Right cardiac atrium (tissue), 5 donors: ENCODE measurements at regions not wholly inside any gene's neighbourhood (a gene's known extent, or its start where the extent isn't known, plus 50 kb on each side); places are given as distances from the start of the nearest gene placed in this dataset.
"Not testable (repeated sequence)": the region's sequence is repeated elsewhere in the genome, so short reads cannot be mapped to it uniquely, and the experiment has no call there.

Source experiments
- ATAC-seq, 2 donors: fragments of 200-7000 bp; cut with Tn5 transposase; one replicate each; pipeline versions ENCODE4 v1.8.0 to v1.9.1; 2020; ENCODE audit warnings: moderate library complexity in 2 of 2, mild to moderate bottlenecking in 1 of 2
- DNase-seq, 3 donors: peaks; one replicate each; pipeline ENCODE4 v3.0.0-alpha.2; 2020
- H3K27ac ChIP-seq: one replicate; pipeline ENCODE4 v1.5.1; 2013; ENCODE audit warnings: mild to moderate bottlenecking, low read length, control low read depth, moderate library complexity
- H3K27me3 ChIP-seq: one replicate; pipeline ENCODE4 v1.6.1; 2013; ENCODE audit not compliant: control insufficient read depth, insufficient read depth
- H3K4me1 ChIP-seq: one replicate; pipeline ENCODE4 v1.6.1; 2013; ENCODE audit warnings: low read length; ENCODE audit not compliant: control insufficient read depth, insufficient read depth
- H3K4me3 ChIP-seq: one replicate; pipeline ENCODE4 v1.5.1; 2013; ENCODE audit warnings: low read length, control low read depth
- H3K9me3 ChIP-seq: one replicate; pipeline ENCODE4 v1.6.1; 2013; ENCODE audit warnings: low read length; ENCODE audit not compliant: control insufficient read depth
- WGBS: extraction: QIAGEN DNeasy Blood & Tissue Kit; methylation state at CpG from one replicate; pipeline ENCODE4 v1.1.7; 2013; 5-methylcytosine and 5-hydroxymethylcytosine counted together
- intact Hi-C, 4 donors: fragments of 100-400 bp; cut with DNase I; formaldehyde crosslinking; loops; one replicate each; pipeline versions ENCODE4 v1.11.0 to v1.14.0; 2022 to 2023
- donor health status: healthy with polysubstance abuse.
- donor health status: DM: no; HTN: yes; CAD: no.
- donor health status: DM: no; HTN: no; CAD: no.
- donor health status: DM: no; HTN: yes; CAD: no; lungs with severe emphysema.
- donor health status: DM: yes; HTN: yes; CAD: no.

DNA sequence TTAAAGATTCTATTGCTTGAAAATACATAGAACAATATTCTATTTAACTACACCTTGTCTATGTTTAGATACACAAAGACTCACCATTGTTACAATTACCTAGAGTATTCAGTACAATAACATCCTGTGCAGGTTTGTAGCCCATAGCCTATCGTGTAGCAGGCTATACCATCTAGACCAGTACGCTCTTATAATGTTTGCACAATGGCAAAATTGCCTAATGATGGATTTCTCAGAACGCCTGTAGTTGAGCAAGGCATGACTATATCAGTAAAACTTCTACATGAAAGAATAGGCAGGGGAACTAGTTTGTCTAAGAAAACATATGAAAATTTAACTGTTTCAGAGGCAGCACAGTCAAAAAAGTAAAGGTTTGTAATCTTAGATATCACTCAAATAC, 375.9 kb downstream of the DAD1 start:
- 60% methylated on average over 3 of the region's 3 CpGs for WGBS
- no peaks in the 10 kb centered on the region for H3K27me3 ChIP-seq
- H3K4me3 ChIP-seq = no peak overlapping the region
- no peaks in the 10 kb centered on the region for H3K4me1 ChIP-seq
- ATAC-seq (no peak), DNase-seq (no peak)
- H3K9me3 ChIP-seq = no peaks in the 10 kb centered on the region
- intact Hi-C loops = no loop called here
- H3K27ac ChIP-seq = no peak overlapping the region

DNA sequence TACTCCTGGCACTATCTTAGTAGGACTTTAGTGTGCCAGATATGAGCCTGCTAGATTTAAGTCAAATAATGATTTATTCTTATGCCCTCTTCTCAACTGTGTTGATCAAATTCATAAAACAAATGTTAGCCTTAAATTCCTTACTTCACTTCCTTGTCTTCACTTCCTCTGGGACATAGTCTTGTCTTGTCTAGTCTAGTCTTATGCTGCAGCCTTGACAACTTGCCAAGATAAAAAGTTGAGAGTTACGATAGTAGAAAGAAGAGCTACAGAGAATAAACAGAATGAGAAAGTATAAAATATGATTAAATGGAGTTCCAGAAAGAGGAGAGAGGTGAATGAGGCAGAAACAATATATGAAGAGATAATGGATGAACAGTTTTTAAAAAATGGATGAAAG, 378.1 kb downstream of the DAD1 start:
- Histone ChIP-seq H3K27me3 (no peaks in the 10 kb centered on the region), H3K9me3 (no peaks in the 10 kb centered on the region), H3K27ac (no peak overlapping the region), H3K4me3 (no peak overlapping the region), H3K4me1 (no peaks in the 10 kb centered on the region)
- DNase-seq = no peak
- no peak for ATAC-seq
- WGBS = 38% methylated on average over 1 of the region's 1 CpG
- intact Hi-C loops = no loop called here

DNA sequence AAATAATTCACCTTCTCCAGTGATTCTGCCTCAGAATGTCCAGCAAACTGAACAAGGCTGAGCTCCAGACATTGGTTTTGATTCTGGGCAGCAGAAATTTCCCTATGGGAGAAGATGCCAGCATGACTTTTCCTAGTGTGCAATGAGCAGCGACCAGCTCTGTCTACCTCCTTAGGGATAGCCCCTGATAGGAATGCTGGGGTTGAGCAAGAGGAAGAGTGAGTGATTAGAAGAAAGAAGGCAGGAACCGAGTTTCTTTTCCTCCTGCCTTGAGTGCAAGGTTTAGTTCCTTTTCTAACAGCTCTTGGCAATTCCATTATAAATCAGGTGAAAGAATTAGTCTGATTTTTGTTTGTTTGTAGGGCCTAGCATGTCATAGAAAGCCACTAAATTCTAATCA, 379.0 kb downstream of the DAD1 start:
- WGBS = 24% methylated on average over 2 of the region's 2 CpGs
- Histone ChIP-seq H3K4me3 (no peak overlapping the region), H3K4me1 (no peaks in the 10 kb centered on the region), H3K9me3 (no peaks in the 10 kb centered on the region), H3K27me3 (no peaks in the 10 kb centered on the region), H3K27ac (no peak overlapping the region)
- intact Hi-C loops = no loop called here
- DNase-seq (no peak), ATAC-seq (no peak)

DNA sequence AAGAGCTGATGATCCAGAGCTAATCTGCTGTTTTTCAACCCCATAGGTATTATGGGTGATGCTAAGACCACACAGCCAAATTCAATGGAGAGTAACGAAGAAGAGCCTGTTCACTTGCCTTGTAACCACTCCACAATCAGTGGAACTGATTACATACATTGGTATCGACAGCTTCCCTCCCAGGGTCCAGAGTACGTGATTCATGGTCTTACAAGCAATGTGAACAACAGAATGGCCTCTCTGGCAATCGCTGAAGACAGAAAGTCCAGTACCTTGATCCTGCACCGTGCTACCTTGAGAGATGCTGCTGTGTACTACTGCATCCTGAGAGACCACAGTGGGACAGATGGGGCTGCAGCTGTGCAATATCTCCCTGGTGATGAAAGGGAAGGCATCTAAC, 386.0 kb downstream of the DAD1 start:
- intact Hi-C loops = no loop called here
- Histone ChIP-seq H3K4me1 (no peaks in the 10 kb centered on the region), H3K4me3 (no peak overlapping the region), H3K9me3 (no peaks in the 10 kb centered on the region), H3K27ac (no peak overlapping the region), H3K27me3 (no peaks in the 10 kb centered on the region)
- ATAC-seq (no peak), DNase-seq (no peak)
- 71% methylated on average over 5 of the region's 5 CpGs for WGBS

DNA sequence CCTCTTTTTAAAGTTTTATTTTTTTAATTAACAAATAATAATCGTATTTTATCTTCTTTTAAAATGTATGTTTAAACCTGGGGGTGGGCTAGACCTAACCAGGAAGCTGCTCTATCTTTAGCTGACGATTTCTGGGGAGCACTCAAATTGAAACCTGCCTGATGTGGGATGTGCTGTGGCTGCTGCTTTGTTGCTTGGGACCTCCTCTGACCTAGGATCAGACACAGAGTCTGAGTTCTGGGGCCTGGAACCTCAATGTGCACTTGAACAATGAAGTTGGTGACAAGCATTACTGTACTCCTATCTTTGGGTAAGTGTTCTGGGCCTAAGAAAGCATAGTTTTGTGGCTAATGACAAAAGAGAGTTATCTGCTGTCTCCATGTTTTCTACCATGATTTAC, 386.7 kb downstream of the DAD1 start:
- intact Hi-C loops = no loop called here
- WGBS = 53% methylated on average over 2 of the region's 2 CpGs
- Histone ChIP-seq H3K4me3 (no peak overlapping the region), H3K9me3 (no peaks in the 10 kb centered on the region), H3K27ac (no peak overlapping the region), H3K4me1 (no peaks in the 10 kb centered on the region), H3K27me3 (no peaks in the 10 kb centered on the region)
- ATAC-seq (no peak), DNase-seq (no peak)

DNA sequence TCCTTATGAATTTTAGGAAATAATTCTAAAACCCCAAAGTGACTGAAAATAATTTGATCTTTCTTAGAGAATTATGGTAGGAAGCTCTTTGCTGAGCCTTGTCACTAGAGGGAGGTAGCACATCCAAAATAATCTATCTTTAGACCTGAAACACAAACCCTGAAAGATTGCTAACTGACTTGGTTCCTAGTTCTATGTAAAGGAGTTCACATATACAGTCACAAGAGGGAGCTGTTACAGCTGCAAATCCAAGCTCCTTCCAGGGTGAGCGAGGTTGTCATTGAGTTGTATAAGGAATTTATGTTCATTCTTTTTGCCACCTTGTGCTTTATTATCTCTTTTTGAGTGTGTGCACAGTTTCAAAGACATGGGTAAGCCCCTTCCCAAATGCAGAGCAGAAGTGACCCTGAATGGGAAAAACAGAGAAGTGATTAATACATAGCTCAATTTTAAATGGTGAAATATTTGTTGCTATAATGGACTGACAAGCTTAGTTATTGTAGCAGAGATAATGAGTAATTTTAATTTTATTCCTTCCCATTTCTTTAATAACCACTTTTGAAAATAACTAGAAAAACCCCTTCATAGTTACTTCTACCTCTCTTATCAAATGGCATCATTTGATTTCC, 387.9 kb downstream of the DAD1 start:
- 12% methylated on average over 1 of the region's 1 CpG for WGBS
- Histone ChIP-seq H3K27me3 (no peaks in the 10 kb centered on the region), H3K9me3 (no peaks in the 10 kb centered on the region), H3K27ac (no peak overlapping the region), H3K4me1 (no peaks in the 10 kb centered on the region), H3K4me3 (no peak overlapping the region)
- ATAC-seq (peak in 1 of 2 donors; percentile 45), DNase-seq (no peak)
- intact Hi-C loops = no loop called here

DNA sequence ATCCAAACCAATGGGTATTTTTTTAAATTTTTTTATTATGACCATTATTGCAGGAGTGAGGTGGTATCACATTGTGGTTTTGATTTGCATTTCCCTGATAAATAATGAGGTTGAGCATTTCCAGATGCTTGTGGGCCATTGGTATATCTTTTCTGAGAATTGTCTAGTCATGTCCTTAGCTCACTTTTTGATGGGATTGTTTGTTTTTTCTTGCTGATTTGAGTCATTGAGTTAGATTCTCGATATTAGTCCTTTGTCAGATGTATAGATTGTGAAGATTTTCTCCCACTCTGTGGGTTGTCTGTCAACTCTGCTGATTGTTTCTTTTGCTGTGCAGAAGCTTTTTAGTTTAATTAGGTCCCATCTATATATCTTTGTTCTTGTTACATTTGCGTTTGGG, 388.9 kb downstream of the DAD1 start:
- DNase-seq, intact Hi-C loops, H3K9me3 ChIP-seq, H3K27me3 ChIP-seq, H3K27ac ChIP-seq, ATAC-seq, H3K4me3 ChIP-seq, H3K4me1 ChIP-seq: not testable (repeated sequence)
- 84% methylated on average over 2 of the region's 2 CpGs for WGBS

DNA sequence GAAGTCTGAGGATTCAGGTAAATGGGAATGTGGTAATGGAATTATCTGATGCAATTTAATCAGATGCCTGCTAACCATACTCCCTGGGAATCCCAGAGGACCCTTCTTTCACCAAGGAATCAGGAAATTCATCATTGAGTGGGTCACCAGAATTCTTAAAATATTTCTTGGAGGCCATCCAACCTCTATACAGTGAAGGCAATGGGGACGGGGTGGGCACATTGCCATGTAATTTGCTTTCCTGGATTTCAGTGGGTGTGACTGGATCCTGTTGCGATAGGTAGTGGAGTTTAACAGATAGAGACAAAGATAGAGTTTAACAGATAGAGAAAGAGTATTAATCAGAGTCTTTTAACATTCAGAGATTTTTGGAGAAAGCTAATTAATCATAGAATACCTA, 394.4 kb downstream of the DAD1 start:
- intact Hi-C loops = no loop called here
- DNase-seq = no peak
- no peak overlapping the region for H3K27ac ChIP-seq
- no peak overlapping the region for H3K4me3 ChIP-seq
- WGBS = 36% methylated on average over 2 of the region's 2 CpGs
- no peaks in the 10 kb centered on the region for H3K27me3 ChIP-seq
- ATAC-seq = no peak
- no peaks in the 10 kb centered on the region for H3K9me3 ChIP-seq
- no peaks in the 10 kb centered on the region for H3K4me1 ChIP-seq

DNA sequence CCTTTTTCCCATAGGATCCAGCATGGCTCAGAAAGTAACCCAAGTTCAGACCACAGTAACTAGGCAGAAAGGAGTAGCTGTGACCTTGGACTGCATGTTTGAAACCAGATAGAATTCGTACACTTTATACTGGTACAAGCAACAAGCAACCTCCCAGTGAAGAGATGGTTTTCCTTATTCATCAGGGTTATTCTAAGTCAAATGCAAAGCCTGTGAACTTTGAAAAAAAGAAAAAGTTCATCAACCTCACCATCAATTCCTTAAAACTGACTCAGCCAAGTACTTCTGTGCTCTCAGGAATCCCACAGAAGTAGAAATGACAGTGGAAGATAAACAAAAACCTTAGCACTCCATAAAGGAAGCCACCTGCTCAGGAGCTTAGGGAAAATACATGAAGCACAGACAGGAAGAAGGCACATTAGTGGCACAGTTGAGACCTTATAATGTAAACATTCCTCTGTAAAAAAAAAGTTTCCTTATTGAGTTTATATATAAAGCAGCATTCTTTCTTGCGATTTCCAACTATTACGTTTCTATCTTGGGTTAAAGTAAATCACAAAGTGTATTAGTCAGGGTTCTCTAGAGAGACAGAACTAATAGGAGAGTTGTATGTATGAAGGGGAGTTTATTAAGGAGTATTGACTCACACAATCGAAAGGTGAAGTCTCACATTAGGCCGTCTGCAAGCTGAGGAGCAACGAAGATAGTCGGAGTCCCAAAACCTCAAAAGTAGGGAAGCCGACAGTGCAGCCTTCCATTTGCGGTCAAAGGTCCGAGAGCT, 398.4 kb downstream of the DAD1 start:
- Histone ChIP-seq H3K4me1 (no peaks in the 10 kb centered on the region), H3K27ac (no peak overlapping the region), H3K4me3 (no peak overlapping the region), H3K9me3 (no peaks in the 10 kb centered on the region), H3K27me3 (no peaks in the 10 kb centered on the region)
- DNase-seq = no peak
- no peak for ATAC-seq
- intact Hi-C loops = no loop called here
- WGBS = 82% methylated on average over 10 of the region's 10 CpGs

DNA sequence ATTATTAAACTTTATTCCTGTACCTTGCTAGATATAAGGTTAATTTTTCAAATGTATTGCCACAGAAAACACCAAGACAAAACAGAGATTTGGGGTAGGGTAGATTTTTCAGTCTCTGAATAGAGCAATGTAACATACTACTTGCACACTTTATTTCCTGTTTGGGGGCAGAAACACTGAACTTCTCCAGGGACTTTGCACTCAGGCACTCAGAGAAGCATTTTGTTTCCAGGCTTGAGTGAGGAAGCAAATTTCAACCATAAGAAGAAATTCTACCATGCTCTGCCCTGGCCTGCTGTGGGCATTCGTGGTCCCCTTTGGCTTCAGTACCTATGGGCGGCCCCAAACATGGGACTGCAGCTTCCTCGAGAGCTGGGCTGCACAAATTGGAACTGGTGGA, 399.1 kb downstream of the DAD1 start:
- Histone ChIP-seq H3K4me3 (no peak overlapping the region), H3K27ac (no peak overlapping the region), H3K9me3 (no peaks in the 10 kb centered on the region), H3K27me3 (no peaks in the 10 kb centered on the region), H3K4me1 (no peaks in the 10 kb centered on the region)
- ATAC-seq (no peak), DNase-seq (peak in 1 of 3 donors; percentile 28)
- 76% methylated on average over 3 of the region's 3 CpGs for WGBS
- intact Hi-C loops = no loop called here

DNA sequence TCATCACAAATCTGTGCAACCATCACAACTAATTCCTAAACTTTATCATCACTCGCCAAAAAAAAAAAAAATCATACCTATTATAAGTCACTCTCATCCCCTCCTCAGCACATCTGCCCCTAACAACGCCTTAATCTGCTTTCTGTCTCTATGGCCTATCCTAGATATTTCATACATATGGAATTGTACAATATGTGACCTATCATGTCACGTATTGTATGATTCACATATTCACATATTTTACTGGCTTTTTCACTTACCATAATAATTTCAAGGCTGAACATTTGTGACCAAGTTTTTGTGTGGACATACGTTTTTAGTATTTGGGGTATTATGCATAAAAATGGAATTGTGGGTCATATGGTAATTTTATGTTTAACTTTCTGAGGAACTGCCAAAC, 400.7 kb downstream of the DAD1 start:
- ATAC-seq = no peak
- no peak overlapping the region for H3K4me3 ChIP-seq
- intact Hi-C loops = no loop called here
- DNase-seq = no peak
- H3K9me3 ChIP-seq = no peaks in the 10 kb centered on the region
- WGBS = 78% methylated on average over 4 of the region's 4 CpGs
- no peak overlapping the region for H3K27ac ChIP-seq
- H3K27me3 ChIP-seq = no peaks in the 10 kb centered on the region
- no peaks in the 10 kb centered on the region for H3K4me1 ChIP-seq
